ENCODE measurements at regions not wholly inside any gene's neighbourhood (a gene's known extent, or its start where the extent isn't known, plus 50 kb on each side); places are given as distances from the start of the nearest gene placed in this dataset.

DNA sequence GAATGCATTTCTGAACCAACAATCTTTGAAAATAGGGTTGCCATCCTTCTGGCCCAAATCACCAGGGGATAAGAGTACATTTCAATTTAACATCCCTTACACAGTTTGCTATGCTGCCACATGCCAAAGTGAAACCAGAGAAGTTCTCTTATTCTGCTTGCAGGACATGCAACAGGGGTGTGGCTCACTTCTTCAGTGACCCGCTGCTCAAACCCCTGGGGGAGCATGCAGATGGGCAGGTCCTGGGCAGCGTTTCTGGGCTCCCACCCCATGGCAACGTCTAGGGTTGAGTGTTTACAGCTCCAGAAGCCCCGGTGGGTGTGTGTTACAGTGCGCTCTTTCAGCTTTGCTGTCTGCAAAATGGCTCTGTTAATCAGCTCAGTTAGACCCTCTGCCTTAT, 1306.3 kb upstream of the TMEM132C start:
- Histone ChIP-seq H3K9me3 (ENCODE audit: low read length) (no peaks in the 10 kb centered on the region), H4K20me1 (ENCODE audit: insufficient read depth, low read length) (no peaks in the 10 kb centered on the region), H2AFZ (ENCODE audit: low read length) (no peak overlapping the region), H3K4me1 (ENCODE audit: insufficient read depth, low read length, severe bottlenecking) (no peaks in the 10 kb centered on the region), H3K4me3 (ENCODE audit: low read depth, low read length, poor library complexity, severe bottlenecking) (no peak overlapping the region), H3K79me2 (ENCODE audit: insufficient read depth, low read length) (no peaks in the 10 kb centered on the region), H3K9ac (ENCODE audit: low read length) (no peak overlapping the region), H3K36me3 (ENCODE audit: insufficient read depth, low read length) (no peaks in the 10 kb centered on the region), H3K27ac (ENCODE audit: low read depth, low read length, poor library complexity, severe bottlenecking) (no peak overlapping the region), H3K4me2 (ENCODE audit: low read length) (no peak overlapping the region), H3F3A (ENCODE audit: insufficient read depth, low read length) (no peaks in the 10 kb centered on the region), H3K27me3 (ENCODE audit: insufficient read depth, low read length) (no peaks in the 10 kb centered on the region), H3K9me2 (ENCODE audit: low read depth, low read length) (no peaks in the 10 kb centered on the region)
- no peak for TF ChIP-seq EZH2 (IDR thresholded peaks at IDR 0.05; ENCODE audit: borderline replicate concordance, low read length)
- TF ChIP-seq CTCF (IDR thresholded peaks at IDR 0.05; ENCODE audit: low read length): no peak

DNA sequence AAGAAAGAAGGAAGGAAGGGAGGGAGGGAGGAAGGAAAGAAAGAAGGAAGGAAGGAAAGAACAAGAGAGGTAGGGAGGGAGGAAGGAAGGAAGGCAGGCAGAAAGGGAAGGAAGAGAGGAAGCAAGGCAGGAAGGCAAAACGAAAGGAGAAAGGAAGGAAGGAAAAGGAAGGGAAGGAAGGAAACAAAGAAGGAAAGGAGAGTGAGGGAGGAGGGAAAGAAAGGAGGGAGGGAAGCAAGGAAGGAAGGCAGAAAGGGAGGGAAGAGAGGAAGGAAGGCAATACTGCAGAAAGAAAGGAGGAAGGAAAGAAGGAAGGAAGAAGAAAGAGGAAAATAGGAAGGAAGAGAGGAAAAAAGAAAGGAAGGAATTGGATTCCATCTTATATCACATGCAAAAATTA, 1303.1 kb upstream of the TMEM132C start:
- no peaks in the 10 kb centered on the region for H3K27me3 ChIP-seq (ENCODE audit: insufficient read depth, low read length)
- no peaks in the 10 kb centered on the region for H4K20me1 ChIP-seq (ENCODE audit: insufficient read depth, low read length)
- no peaks in the 10 kb centered on the region for H3F3A ChIP-seq (ENCODE audit: insufficient read depth, low read length)
- no peaks in the 10 kb centered on the region for H3K4me1 ChIP-seq (ENCODE audit: insufficient read depth, low read length, severe bottlenecking)
- no peak overlapping the region for H3K27ac ChIP-seq (ENCODE audit: low read depth, low read length, poor library complexity, severe bottlenecking)
- no peaks in the 10 kb centered on the region for H3K79me2 ChIP-seq (ENCODE audit: insufficient read depth, low read length)
- H3K9me3 ChIP-seq (ENCODE audit: low read length): no peaks in the 10 kb centered on the region
- no peak overlapping the region for H3K4me2 ChIP-seq (ENCODE audit: low read length)
- no peak overlapping the region for H3K9ac ChIP-seq (ENCODE audit: low read length)
- no peaks in the 10 kb centered on the region for H3K9me2 ChIP-seq (ENCODE audit: low read depth, low read length)
- no peaks in the 10 kb centered on the region for H3K36me3 ChIP-seq (ENCODE audit: insufficient read depth, low read length)
- no peak overlapping the region for H2AFZ ChIP-seq (ENCODE audit: low read length)
- H3K4me3 ChIP-seq (ENCODE audit: low read depth, low read length, poor library complexity, severe bottlenecking): no peak overlapping the region
- TF ChIP-seq EZH2 (IDR thresholded peaks at IDR 0.05; ENCODE audit: borderline replicate concordance, low read length): no peak
- TF ChIP-seq CTCF (IDR thresholded peaks at IDR 0.05; ENCODE audit: low read length): no peak

- Histone ChIP-seq H3K9me3 (ENCODE audit: low read length) (no peaks in the 10 kb centered on the region), H3K9me2 (ENCODE audit: low read depth, low read length) (no peaks in the 10 kb centered on the region), H3K36me3 (ENCODE audit: insufficient read depth, low read length) (no peaks in the 10 kb centered on the region), H3K79me2 (ENCODE audit: insufficient read depth, low read length) (no peaks in the 10 kb centered on the region), H3K27ac (ENCODE audit: low read depth, low read length, poor library complexity, severe bottlenecking) (no peak overlapping the region), H3K4me2 (ENCODE audit: low read length) (no peak overlapping the region), H2AFZ (ENCODE audit: low read length) (no peak overlapping the region), H3K27me3 (ENCODE audit: insufficient read depth, low read length) (no peaks in the 10 kb centered on the region), H3F3A (ENCODE audit: insufficient read depth, low read length) (no peaks in the 10 kb centered on the region), H3K4me1 (ENCODE audit: insufficient read depth, low read length, severe bottlenecking) (no peaks in the 10 kb centered on the region), H3K9ac (ENCODE audit: low read length) (no peak overlapping the region), H4K20me1 (ENCODE audit: insufficient read depth, low read length) (no peaks in the 10 kb centered on the region), H3K4me3 (ENCODE audit: low read depth, low read length, poor library complexity, severe bottlenecking) (no peak overlapping the region)
- TF ChIP-seq EZH2 (IDR thresholded peaks at IDR 0.05; ENCODE audit: borderline replicate concordance, low read length): no peak
- no peak for TF ChIP-seq CTCF (IDR thresholded peaks at IDR 0.05; ENCODE audit: low read length)
These were observed 1300.5 kb upstream of the TMEM132C start for GRCh38 chr12:126966498-126966897.
